ENCODE measurements at regions not wholly inside any gene's neighbourhood (a gene's known extent, or its start where the extent isn't known, plus 50 kb on each side); places are given as distances from the start of the nearest gene placed in this dataset.
"Not testable (repeated sequence)": the region's sequence is repeated elsewhere in the genome, so short reads cannot be mapped to it uniquely, and the experiment has no call there.

- Histone ChIP-seq H3K27ac (replicated peaks in 1 of 4) (no peak overlapping the region), H3K27me3 (no peaks in the 10 kb centered on the region), H3K4me3 (no peak overlapping the region), H3K4me1 (no peaks in the 10 kb centered on the region), H3K36me3 (no peaks in the 10 kb centered on the region), H3K9me3 (peaks cover 0 to 8% (median 2%) of the 10 kb centered on the region in 4 donors)
- intact Hi-C loops (cut with DNase I) = no loop called here
- TF ChIP-seq EP300 (IDR thresholded peaks at IDR 0.05) (no peak), POLR2A (IDR thresholded peaks at IDR 0.05; ENCODE audit: low read depth) (no peak), POLR2AphosphoS5 (IDR thresholded peaks at IDR 0.05) (no peak), CTCF (IDR thresholded peaks at IDR 0.05) (no peak)
- DNase-seq (ENCODE audit: extremely low spot score) = no peak
- WGBS = 95% methylated on average over 2 of the region's 2 CpGs
Observed at GRCh38 chr13:73310366-73310765, 251.6 kb downstream of the KLF5 start.

GRCh38 chr13:73307481-73307880, 248.7 kb downstream of the KLF5 start:
- TF ChIP-seq EP300 (IDR thresholded peaks at IDR 0.05) (no peak), POLR2AphosphoS5 (IDR thresholded peaks at IDR 0.05) (no peak), CTCF (IDR thresholded peaks at IDR 0.05) (no peak), POLR2A (IDR thresholded peaks at IDR 0.05; ENCODE audit: low read depth) (no peak)
- 65% methylated on average over 1 of the region's 1 CpG for WGBS
- Histone ChIP-seq H3K27me3 (no peaks in the 10 kb centered on the region), H3K27ac (replicated peaks in 1 of 4) (no peak overlapping the region), H3K4me3 (no peak overlapping the region), H3K36me3 (no peaks in the 10 kb centered on the region), H3K4me1 (no peaks in the 10 kb centered on the region), H3K9me3 (peaks cover 0 to 2% (median 0%) of the 10 kb centered on the region in 4 donors)
- intact Hi-C loops (cut with DNase I) = no loop called here
- DNase-seq (ENCODE audit: extremely low spot score) = no peak

- Histone ChIP-seq H3K4me3 (no peak overlapping the region), H3K27me3 (no peaks in the 10 kb centered on the region), H3K9me3 (no peaks in the 10 kb centered on the region), H3K27ac (replicated peaks in 1 of 4) (no peak overlapping the region), H3K4me1 (no peaks in the 10 kb centered on the region), H3K36me3 (no peaks in the 10 kb centered on the region)
- DNase-seq (ENCODE audit: extremely low spot score) = no peak
- TF ChIP-seq EP300 (IDR thresholded peaks at IDR 0.05) (no peak), CTCF (IDR thresholded peaks at IDR 0.05) (no peak), POLR2AphosphoS5 (IDR thresholded peaks at IDR 0.05) (no peak), POLR2A (IDR thresholded peaks at IDR 0.05; ENCODE audit: low read depth) (no peak)
- intact Hi-C loops (cut with DNase I) = no loop called here
- WGBS = 91% methylated on average over 1 of the region's 1 CpG
Observed at GRCh38 chr13:73306688-73307087, 247.9 kb downstream of the KLF5 start.

GRCh38 chr13:73304442-73304841, 245.6 kb downstream of the KLF5 start:
- 93% methylated on average over 2 of the region's 2 CpGs for WGBS
- TF ChIP-seq POLR2AphosphoS5 (IDR thresholded peaks at IDR 0.05) (no peak), POLR2A (IDR thresholded peaks at IDR 0.05; ENCODE audit: low read depth) (no peak), EP300 (IDR thresholded peaks at IDR 0.05) (no peak), CTCF (IDR thresholded peaks at IDR 0.05) (no peak)
- Histone ChIP-seq H3K36me3 (no peaks in the 10 kb centered on the region), H3K4me1 (no peaks in the 10 kb centered on the region), H3K4me3 (no peak overlapping the region), H3K27me3 (no peaks in the 10 kb centered on the region), H3K27ac (replicated peaks in 1 of 4) (no peak overlapping the region), H3K9me3 (no peaks in the 10 kb centered on the region)
- intact Hi-C loops (cut with DNase I) = no loop called here
- DNase-seq (ENCODE audit: extremely low spot score) = no peak

GRCh38 chr13:73303851-73304250, 245.0 kb downstream of the KLF5 start:
- intact Hi-C loops (cut with DNase I) = no loop called here
- TF ChIP-seq EP300 (IDR thresholded peaks at IDR 0.05) (no peak), CTCF (IDR thresholded peaks at IDR 0.05) (no peak), POLR2A (IDR thresholded peaks at IDR 0.05; ENCODE audit: low read depth) (no peak), POLR2AphosphoS5 (IDR thresholded peaks at IDR 0.05) (no peak)
- WGBS = 75% methylated on average over 6 of the region's 6 CpGs

GRCh38 chr13:73301622-73302021, 242.8 kb downstream of the KLF5 start:
- H3K36me3 ChIP-seq; H3K4me3 ChIP-seq; H3K27me3 ChIP-seq; H3K4me1 ChIP-seq; intact Hi-C loops (cut with DNase I); H3K9me3 ChIP-seq; DNase-seq (ENCODE audit: extremely low spot score); H3K27ac ChIP-seq (replicated peaks in 1 of 4): not testable (repeated sequence)

More at GRCh38 chr13:73303851-73304250, 245.0 kb downstream of the KLF5 start:
- Histone ChIP-seq H3K27me3 (no peaks in the 10 kb centered on the region), H3K4me3 (no peak overlapping the region), H3K9me3 (no peaks in the 10 kb centered on the region), H3K27ac (replicated peaks in 1 of 4) (no peak overlapping the region), H3K36me3 (no peaks in the 10 kb centered on the region), H3K4me1 (no peaks in the 10 kb centered on the region)
- DNase-seq (ENCODE audit: extremely low spot score) = no peak

Measured in esophagus muscularis mucosa (tissue), 4 donors.